ENCODE measurements at regions not wholly inside any gene's neighbourhood (a gene's known extent, or its start where the extent isn't known, plus 50 kb on each side); places are given as distances from the start of the nearest gene placed in this dataset.

DNA sequence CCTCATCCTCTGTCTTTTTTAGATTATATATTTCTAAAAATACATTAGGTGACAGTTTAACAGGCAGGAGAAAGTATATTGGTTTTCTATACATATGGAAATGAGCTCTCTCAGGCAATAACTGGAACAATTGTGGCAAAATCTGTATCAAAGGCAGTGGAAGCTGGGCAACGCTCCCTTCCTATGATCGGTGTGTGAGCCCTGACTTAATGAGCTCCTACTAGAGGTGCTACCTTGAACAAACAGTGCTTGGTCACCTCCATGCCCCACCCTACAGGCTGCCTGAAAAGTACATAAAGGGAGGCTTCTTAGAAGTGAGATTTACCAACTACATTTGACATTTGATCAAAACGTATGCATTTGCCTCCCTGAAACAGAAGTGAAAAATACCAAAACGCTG, 185.3 kb downstream of the EFNB2 start:
- Histone ChIP-seq H3K9me2 (ENCODE audit: low read depth, low read length) (no peaks in the 10 kb centered on the region), H3K27me3 (ENCODE audit: insufficient read depth, low read length) (no peaks in the 10 kb centered on the region), H4K20me1 (ENCODE audit: insufficient read depth, low read length) (no peaks in the 10 kb centered on the region), H3K27ac (ENCODE audit: low read depth, low read length, poor library complexity, severe bottlenecking) (no peak overlapping the region), H3K4me3 (ENCODE audit: low read depth, low read length, poor library complexity, severe bottlenecking) (no peak overlapping the region), H3K4me2 (ENCODE audit: low read length) (no peak overlapping the region), H3K79me2 (ENCODE audit: insufficient read depth, low read length) (no peaks in the 10 kb centered on the region), H3K9me3 (ENCODE audit: low read length) (no peaks in the 10 kb centered on the region), H3K4me1 (ENCODE audit: insufficient read depth, low read length, severe bottlenecking) (no peaks in the 10 kb centered on the region), H2AFZ (ENCODE audit: low read length) (no peak overlapping the region), H3K9ac (ENCODE audit: low read length) (no peak overlapping the region), H3K36me3 (ENCODE audit: insufficient read depth, low read length) (no peaks in the 10 kb centered on the region), H3F3A (ENCODE audit: insufficient read depth, low read length) (no peaks in the 10 kb centered on the region)
- no peak for TF ChIP-seq EZH2 (IDR thresholded peaks at IDR 0.05; ENCODE audit: borderline replicate concordance, low read length)
- no peak for TF ChIP-seq CTCF (IDR thresholded peaks at IDR 0.05; ENCODE audit: low read length)

GRCh38 chr13:106349080-106349931, 186.2 kb downstream of the EFNB2 start:
- Histone ChIP-seq H3K27me3 (ENCODE audit: insufficient read depth, low read length) (no peaks in the 10 kb centered on the region), H3K9ac (ENCODE audit: low read length) (no peak overlapping the region), H3F3A (ENCODE audit: insufficient read depth, low read length) (no peaks in the 10 kb centered on the region), H3K4me1 (ENCODE audit: insufficient read depth, low read length, severe bottlenecking) (no peaks in the 10 kb centered on the region), H4K20me1 (ENCODE audit: insufficient read depth, low read length) (no peaks in the 10 kb centered on the region), H3K4me2 (ENCODE audit: low read length) (no peak overlapping the region), H2AFZ (ENCODE audit: low read length) (no peak overlapping the region), H3K9me3 (ENCODE audit: low read length) (no peaks in the 10 kb centered on the region), H3K36me3 (ENCODE audit: insufficient read depth, low read length) (no peaks in the 10 kb centered on the region), H3K79me2 (ENCODE audit: insufficient read depth, low read length) (no peaks in the 10 kb centered on the region), H3K9me2 (ENCODE audit: low read depth, low read length) (no peaks in the 10 kb centered on the region), H3K27ac (ENCODE audit: low read depth, low read length, poor library complexity, severe bottlenecking) (no peak overlapping the region), H3K4me3 (ENCODE audit: low read depth, low read length, poor library complexity, severe bottlenecking) (no peak overlapping the region)
- TF ChIP-seq CTCF (IDR thresholded peaks at IDR 0.05; ENCODE audit: low read length): no peak
- TF ChIP-seq EZH2 (IDR thresholded peaks at IDR 0.05; ENCODE audit: borderline replicate concordance, low read length): no peak

GRCh38 chr13:106348075-106348840, 187.2 kb downstream of the EFNB2 start:
- Histone ChIP-seq H3K4me3 (ENCODE audit: low read depth, low read length, poor library complexity, severe bottlenecking) (no peak overlapping the region), H3K27ac (ENCODE audit: low read depth, low read length, poor library complexity, severe bottlenecking) (no peak overlapping the region), H3K9ac (ENCODE audit: low read length) (no peak overlapping the region)

More at GRCh38 chr13:106348075-106348840, 187.2 kb downstream of the EFNB2 start:
- Histone ChIP-seq H2AFZ (ENCODE audit: low read length) (no peak overlapping the region), H3K9me3 (ENCODE audit: low read length) (no peaks in the 10 kb centered on the region), H3K4me2 (ENCODE audit: low read length) (no peak overlapping the region), H3K9me2 (ENCODE audit: low read depth, low read length) (no peaks in the 10 kb centered on the region), H4K20me1 (ENCODE audit: insufficient read depth, low read length) (no peaks in the 10 kb centered on the region), H3F3A (ENCODE audit: insufficient read depth, low read length) (no peaks in the 10 kb centered on the region), H3K4me1 (ENCODE audit: insufficient read depth, low read length, severe bottlenecking) (no peaks in the 10 kb centered on the region), H3K79me2 (ENCODE audit: insufficient read depth, low read length) (no peaks in the 10 kb centered on the region), H3K36me3 (ENCODE audit: insufficient read depth, low read length) (no peaks in the 10 kb centered on the region), H3K27me3 (ENCODE audit: insufficient read depth, low read length) (no peaks in the 10 kb centered on the region)
- TF ChIP-seq CTCF (IDR thresholded peaks at IDR 0.05; ENCODE audit: low read length) (no peak), EZH2 (IDR thresholded peaks at IDR 0.05; ENCODE audit: borderline replicate concordance, low read length) (no peak)
